Activated T-helper 1 cell treated with anti-CD3 and anti-CD28 coated beads, Interleukin-12 subunit alpha, Interleukin-12 subunit beta, Interleukin-2, Interleukin-4 antibody, amounts not matched to agents 30 ng/mL and 10 ng/mL and 1 ng/mL, durations not matched to agents 14 hours and 24 hours and 36 hours (primary cell): ENCODE measurements at regions not wholly inside any gene's neighbourhood (a gene's known extent, or its start where the extent isn't known, plus 50 kb on each side); places are given as distances from the start of the nearest gene placed in this dataset.

ENCODE experiments used
- DNase-seq: peaks from one replicate; pipeline ENCODE4 v3.0.0; 2021; ENCODE audit warnings: low spot score
- H3K27ac Mint-ChIP-seq: one replicate; pipeline ENCODE4 v1.8.0; 2021; ENCODE audit warnings: mild to moderate bottlenecking, mixed read lengths
- H3K27me3 Mint-ChIP-seq: one replicate; pipeline ENCODE4 v1.8.0; 2022; ENCODE audit warnings: mild to moderate bottlenecking, moderate library complexity, mixed read lengths; ENCODE audit not compliant: insufficient read depth
- H3K36me3 Mint-ChIP-seq: one replicate; pipeline ENCODE4 v1.8.0; 2021; ENCODE audit warnings: low read depth, mixed read lengths
- H3K4me1 Mint-ChIP-seq: one replicate; pipeline ENCODE4 v1.8.0; 2021; ENCODE audit warnings: low read depth, mixed read lengths
- H3K4me3 Mint-ChIP-seq: one replicate; pipeline ENCODE4 v1.8.0; 2021; ENCODE audit warnings: mild to moderate bottlenecking, moderate library complexity, mixed read lengths
- H3K9me3 Mint-ChIP-seq: one replicate; pipeline ENCODE4 v1.8.0; 2021; ENCODE audit warnings: mixed read lengths
- intact Hi-C: fragments of 100-400 bp; cut with micrococcal nuclease; formaldehyde crosslinking; loops from one replicate; pipeline ENCODE4 v1.15.1; 2024

DNA sequence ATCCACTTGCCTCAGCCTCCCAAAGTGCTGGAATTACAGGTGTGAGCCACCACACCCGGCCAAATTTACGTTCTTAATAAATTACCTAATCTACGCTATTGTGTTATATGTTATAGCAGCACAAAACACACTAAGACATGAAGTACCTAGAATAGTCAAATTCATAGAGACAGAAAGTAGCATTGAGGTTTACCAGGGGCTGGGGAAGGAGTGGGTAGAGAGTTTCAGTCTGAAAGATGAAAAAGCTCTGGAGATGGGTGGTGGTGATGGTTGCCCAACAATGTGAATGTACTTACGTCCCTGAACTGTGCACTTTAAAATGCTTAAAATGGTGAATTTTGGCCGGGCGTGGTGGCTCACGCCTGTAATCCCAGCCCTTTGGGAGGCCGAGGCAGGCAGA lies 65.7 kb upstream of the NUP50 start:
- Mint-ChIP-seq H3K4me3 (no peak overlapping the region), H3K27ac (no peak overlapping the region), H3K36me3 (no peaks in the 10 kb centered on the region), H3K9me3 (no peaks in the 10 kb centered on the region), H3K4me1 (no peaks in the 10 kb centered on the region), H3K27me3 (peaks cover 9% of the 10 kb centered on the region)
- intact Hi-C loops, result loop anchor here (10.0 kb wide), 1 partner anchor 83 kb away; the partner anchor contains the start of gene PHF21B
- no peak for DNase-seq

DNA sequence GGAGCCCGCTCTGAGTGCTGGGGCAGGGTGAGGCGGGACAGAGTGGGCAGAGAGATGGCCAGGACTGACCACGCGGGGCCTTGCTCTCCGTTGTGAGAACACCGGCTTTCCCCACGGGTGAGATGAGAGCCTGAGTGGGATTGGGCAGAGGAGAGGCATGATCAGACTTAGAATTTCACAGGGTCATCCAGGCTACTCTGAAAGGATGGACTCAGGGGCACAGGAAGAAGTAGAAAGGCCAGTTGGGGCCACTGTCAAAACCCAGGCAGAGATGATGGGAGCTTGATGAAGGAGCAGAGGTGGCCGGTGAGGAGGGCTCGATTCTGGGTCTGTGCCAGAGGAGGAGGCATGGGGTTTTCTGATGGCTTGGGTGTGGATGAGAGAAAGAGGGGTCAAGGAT lies 63.8 kb upstream of the NUP50 start:
- no peaks in the 10 kb centered on the region for H3K36me3 Mint-ChIP-seq

DNA sequence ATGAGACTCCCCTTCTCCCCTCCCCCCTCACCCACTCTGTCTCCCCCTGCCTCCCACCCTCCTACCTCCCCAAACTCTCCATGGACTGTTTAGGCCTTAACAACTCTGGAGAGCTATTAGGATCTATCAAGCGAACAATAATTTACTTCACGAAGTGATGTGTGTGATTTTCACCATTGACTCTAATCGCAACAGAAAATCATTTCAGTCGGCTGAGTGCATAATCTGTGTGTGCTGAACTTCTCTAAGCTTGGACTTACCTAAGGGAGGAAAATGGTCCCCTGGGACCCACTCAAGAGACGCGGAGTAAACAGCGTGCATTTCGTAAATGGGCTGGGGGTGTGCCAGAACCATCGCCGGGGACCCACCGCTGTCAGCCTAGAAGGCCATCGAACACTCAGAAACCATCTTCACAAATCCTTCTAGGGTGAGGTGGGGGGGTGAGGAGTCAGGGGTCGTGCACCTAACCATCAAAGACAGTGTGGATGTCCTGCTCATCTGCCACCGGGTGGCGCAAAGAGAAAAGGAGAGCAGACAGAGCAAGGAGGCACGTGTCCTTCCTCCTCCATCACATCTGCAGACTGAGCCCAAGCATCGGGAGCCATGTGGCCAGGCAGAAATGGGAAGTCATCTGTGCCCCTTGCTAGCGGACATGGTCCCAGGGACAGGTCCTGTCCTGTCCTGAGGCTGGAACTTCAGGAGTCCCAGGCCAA lies 62.1 kb upstream of the NUP50 start:
- H3K27me3 Mint-ChIP-seq, result peaks cover 8% of the 10 kb centered on the region
- no peaks in the 10 kb centered on the region for H3K36me3 Mint-ChIP-seq
- no peaks in the 10 kb centered on the region for H3K9me3 Mint-ChIP-seq
- intact Hi-C loops, result no loop called here
- H3K4me1 Mint-ChIP-seq, result no peaks in the 10 kb centered on the region
- DNase-seq, result no peak
- no peak overlapping the region for H3K4me3 Mint-ChIP-seq
- H3K27ac Mint-ChIP-seq, result no peak overlapping the region

More for the DNA sequence above, 63.8 kb upstream of the NUP50 start:
- Mint-ChIP-seq H3K4me3 (no peak overlapping the region), H3K4me1 (no peaks in the 10 kb centered on the region), H3K9me3 (no peaks in the 10 kb centered on the region), H3K27me3 (peaks cover 5% of the 10 kb centered on the region), H3K27ac (no peak overlapping the region)
- DNase-seq, result no peak
- intact Hi-C loops, result loop anchor here (10.0 kb wide), 1 partner anchor 85 kb away; the partner anchor contains the start of gene PHF21B

DNA sequence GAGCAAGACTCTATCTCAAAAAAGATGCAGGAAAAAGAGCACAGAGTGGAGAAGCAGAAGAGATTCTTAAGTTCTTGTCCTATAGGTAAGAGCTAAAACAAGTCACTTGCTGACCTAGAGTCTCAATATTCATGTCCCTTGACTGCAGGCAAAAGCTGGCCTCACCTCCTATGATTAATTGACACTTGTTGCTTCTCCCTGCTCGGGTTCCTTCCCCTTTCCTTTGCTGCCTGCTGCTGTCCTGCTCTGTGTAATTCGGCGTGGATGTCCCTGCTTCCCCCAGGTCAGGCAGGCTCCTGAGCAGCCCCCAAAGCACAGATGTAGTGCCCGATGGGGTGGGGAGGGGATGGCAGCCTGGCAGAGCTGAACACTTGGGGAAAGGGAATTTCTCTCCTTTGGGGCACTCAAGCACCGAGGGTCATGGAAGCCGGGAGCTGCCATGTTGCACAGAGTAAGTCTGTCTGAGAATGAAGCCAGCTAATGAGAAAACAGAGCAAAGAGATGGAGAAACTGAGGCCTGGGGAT lies 60.8 kb upstream of the NUP50 start:
- Mint-ChIP-seq H3K4me1 (no peaks in the 10 kb centered on the region), H3K9me3 (no peaks in the 10 kb centered on the region), H3K36me3 (no peaks in the 10 kb centered on the region), H3K27ac (no peak overlapping the region), H3K4me3 (no peak overlapping the region), H3K27me3 (peaks cover 6% of the 10 kb centered on the region)
- no peak for DNase-seq
- intact Hi-C loops, result no loop called here

DNA sequence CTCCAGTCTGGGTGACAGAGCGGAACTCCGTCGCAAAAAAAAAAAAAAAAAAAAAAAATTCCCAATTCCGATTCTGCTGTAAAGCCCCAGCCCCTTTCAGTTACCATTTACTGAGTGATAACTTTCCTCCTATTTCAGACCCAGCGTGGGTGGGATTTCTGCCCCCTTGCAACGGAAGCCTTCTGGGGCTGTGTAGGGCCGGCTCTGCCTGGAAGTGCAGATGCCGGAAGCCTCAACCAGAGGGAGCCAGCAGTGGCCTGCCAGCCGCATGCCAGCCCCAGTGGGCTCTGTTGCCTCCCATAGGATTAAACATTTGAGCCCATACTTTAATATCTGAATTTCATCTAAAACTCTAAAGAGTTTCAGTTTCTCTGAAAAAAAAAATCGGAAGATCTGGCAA lies 60.0 kb upstream of the NUP50 start:
- no peak overlapping the region for H3K4me3 Mint-ChIP-seq
- intact Hi-C loops, result no loop called here
- no peaks in the 10 kb centered on the region for H3K4me1 Mint-ChIP-seq
- no peaks in the 10 kb centered on the region for H3K36me3 Mint-ChIP-seq
- H3K27ac Mint-ChIP-seq, result no peak overlapping the region
- no peaks in the 10 kb centered on the region for H3K9me3 Mint-ChIP-seq
- no peak for DNase-seq
- H3K27me3 Mint-ChIP-seq, result peaks cover 6% of the 10 kb centered on the region

DNA sequence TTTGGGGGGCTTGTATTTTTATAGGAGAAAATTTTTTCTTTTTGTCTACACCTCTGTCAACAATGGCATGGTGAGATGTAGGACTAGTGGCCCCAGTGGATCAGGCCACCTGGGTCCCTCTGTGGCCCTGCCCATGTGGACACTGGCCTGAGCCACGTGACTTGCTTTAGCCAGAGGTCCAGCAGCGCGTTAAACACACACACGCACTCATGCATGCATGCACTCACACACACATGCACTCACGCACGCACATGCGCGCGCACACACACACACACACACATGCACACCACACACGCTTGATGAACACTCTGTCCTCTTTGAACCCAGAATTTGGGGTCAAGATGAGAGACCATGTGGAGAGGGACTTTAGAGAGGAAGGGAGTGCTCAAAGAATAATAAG lies 59.4 kb upstream of the NUP50 start:
- H3K4me1 Mint-ChIP-seq, result no peaks in the 10 kb centered on the region
- H3K36me3 Mint-ChIP-seq, result no peaks in the 10 kb centered on the region
- H3K27ac Mint-ChIP-seq, result no peak overlapping the region
- no peak overlapping the region for H3K4me3 Mint-ChIP-seq
- intact Hi-C loops, result no loop called here
- peaks cover 6% of the 10 kb centered on the region for H3K27me3 Mint-ChIP-seq
- DNase-seq, result no peak
- no peaks in the 10 kb centered on the region for H3K9me3 Mint-ChIP-seq

DNA sequence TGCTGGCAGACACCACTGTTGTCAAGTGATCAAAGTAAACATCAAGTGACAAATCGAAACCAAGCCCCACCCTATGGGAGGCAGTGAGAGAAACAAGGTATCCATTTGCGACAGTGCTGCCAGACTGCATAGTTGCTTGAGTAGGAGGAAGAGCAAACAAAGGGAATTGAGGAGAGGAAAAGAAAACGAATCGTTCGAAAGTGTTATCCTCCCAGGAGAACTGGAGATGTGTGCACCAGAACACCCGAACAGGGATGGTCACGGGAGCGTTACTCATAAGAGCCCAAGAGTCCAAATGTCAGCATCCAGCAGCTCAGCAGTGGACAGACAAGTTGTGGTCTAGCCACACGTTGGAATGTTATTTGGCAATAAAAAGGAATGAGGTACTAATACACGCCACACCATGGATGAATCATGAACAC lies 58.4 kb upstream of the NUP50 start:
- Mint-ChIP-seq H3K36me3 (no peaks in the 10 kb centered on the region), H3K27me3 (peaks cover 4% of the 10 kb centered on the region), H3K4me1 (no peaks in the 10 kb centered on the region), H3K4me3 (no peak overlapping the region), H3K27ac (no peak overlapping the region), H3K9me3 (no peaks in the 10 kb centered on the region)
- no peak for DNase-seq
- intact Hi-C loops, result no loop called here

DNA sequence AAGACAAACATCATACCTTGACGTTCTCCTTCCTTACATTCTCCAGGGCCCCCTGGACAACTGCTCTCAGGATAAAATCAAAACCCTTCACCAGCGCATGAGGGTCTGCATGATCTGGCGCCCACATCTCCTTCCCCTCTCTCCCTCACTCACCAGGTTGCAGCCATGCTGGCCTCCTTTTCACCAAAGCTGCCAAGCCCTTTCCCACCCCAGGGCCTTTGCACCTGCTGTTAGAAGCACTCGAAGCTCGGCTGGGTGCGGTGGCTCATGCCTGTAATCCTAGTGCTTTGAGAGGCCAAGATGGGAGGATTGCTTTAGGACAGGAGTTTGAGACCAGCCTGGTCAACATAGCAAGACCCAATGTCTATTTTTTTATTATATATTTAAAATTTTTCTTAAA lies 56.1 kb upstream of the NUP50 start:
- H3K27me3 Mint-ChIP-seq, result peaks cover 5% of the 10 kb centered on the region
- H3K27ac Mint-ChIP-seq, result no peak overlapping the region
- H3K9me3 Mint-ChIP-seq, result no peaks in the 10 kb centered on the region
- no peaks in the 10 kb centered on the region for H3K4me1 Mint-ChIP-seq
- no peak for DNase-seq
- intact Hi-C loops, result no loop called here
- H3K36me3 Mint-ChIP-seq, result no peaks in the 10 kb centered on the region
- no peak overlapping the region for H3K4me3 Mint-ChIP-seq

DNA sequence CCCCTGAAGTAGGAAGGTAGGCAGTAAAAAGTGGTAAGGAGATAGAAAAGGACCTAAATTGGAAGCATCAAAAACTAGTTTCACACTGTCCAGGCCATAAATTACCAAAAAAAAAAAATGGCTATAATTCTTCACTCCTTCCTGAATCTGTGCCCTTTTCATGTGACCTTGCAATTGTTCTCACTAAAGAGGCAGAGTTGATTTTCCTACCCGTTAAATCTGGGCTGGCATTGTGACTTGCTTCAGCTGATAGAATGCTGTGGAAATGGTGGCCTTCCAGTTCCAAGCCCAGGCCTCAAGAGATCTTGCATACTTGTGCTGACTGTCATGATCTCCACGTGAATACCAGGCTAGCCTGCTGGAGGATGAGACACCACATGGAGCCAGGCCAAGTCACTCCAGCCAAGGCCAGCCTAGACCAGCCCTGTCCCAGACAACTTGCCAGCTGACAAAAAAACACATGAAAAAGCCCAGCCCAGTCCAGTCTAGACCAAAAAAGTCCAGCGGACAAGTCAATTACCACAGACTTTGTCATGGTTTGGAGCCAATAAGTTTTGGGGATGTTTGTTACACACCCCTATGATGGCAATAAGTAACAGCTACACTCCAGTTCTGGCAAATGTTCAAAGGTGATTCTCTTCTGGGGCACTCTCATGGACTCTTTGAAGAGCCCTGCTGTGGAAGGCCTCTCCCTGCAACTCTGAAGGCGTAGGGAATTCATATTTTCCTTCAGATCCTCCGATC lies 51.4 kb upstream of the NUP50 start:
- H3K36me3 Mint-ChIP-seq, result no peaks in the 10 kb centered on the region
- peaks cover 4% of the 10 kb centered on the region for H3K27me3 Mint-ChIP-seq
- no peak overlapping the region for H3K4me3 Mint-ChIP-seq
- intact Hi-C loops, result no loop called here
- H3K9me3 Mint-ChIP-seq, result no peaks in the 10 kb centered on the region
- no peaks in the 10 kb centered on the region for H3K4me1 Mint-ChIP-seq
- no peak overlapping the region for H3K27ac Mint-ChIP-seq
- DNase-seq, result no peak
